H1 (cell line): ENCODE measurements at regions not wholly inside any gene's neighbourhood (a gene's known extent, or its start where the extent isn't known, plus 50 kb on each side); places are given as distances from the start of the nearest gene placed in this dataset.

Experiments used
- CTCF ChIA-PET: fragments of 300-600 bp; sonication (Branson Sonifier 250); formaldehyde crosslinking; loops from one replicate; lab custom pipeline; 2021; ENCODE audit not compliant: partially characterized antibody; lab: Charles Lee
- POLR2A ChIA-PET: fragments of 300-600 bp; sonication (Branson Sonifier 250); formaldehyde crosslinking; loops from one replicate; lab custom pipeline; 2021; ENCODE audit warnings: inconsistent platforms; ENCODE audit not compliant: partially characterized antibody; lab: Charles Lee
- DNase-seq, 2 experiments: peaks; one replicate each; pipeline versions ENCODE4 v3.0.0 to v3.0.0-alpha.2; 2010 to 2022; ENCODE audit warnings: low spot score in 2 of 2, low read depth in 1 of 2, mixed read lengths in 1 of 2
- FAIRE-seq: peaks from 2 replicates; lab custom pipeline; 2011; peaks lifted over from hg19 to GRCh38; lab: Jason Lieb, UNC
- H2AFZ ChIP-seq: 2 replicates; pipeline ENCODE4 v1.8.1; 2012; ENCODE audit warnings: low read length, inconsistent platforms
- H2AK5ac ChIP-seq: 2 replicates; pipeline ENCODE4 v1.6.1; 2013; ENCODE audit warnings: low read depth, low read length
- H2BK120ac ChIP-seq: replicated peaks from 2 replicates; pipeline ENCODE3; 2013; ENCODE audit warnings: low read depth, low read length, inconsistent platforms
- H2BK12ac ChIP-seq: 2 replicates; pipeline ENCODE4 v1.6.1; 2013; ENCODE audit warnings: low read depth, low read length
- H2BK15ac ChIP-seq: 2 replicates; pipeline ENCODE4 v1.6.1; 2013; ENCODE audit warnings: low read length
- H2BK20ac ChIP-seq: 2 replicates; pipeline ENCODE4 v1.6.1; 2013; ENCODE audit warnings: low read length
- H2BK5ac ChIP-seq: 2 replicates; pipeline ENCODE4 v1.6.1; 2013; ENCODE audit warnings: low read depth, low read length
- H3K14ac ChIP-seq: 2 replicates; pipeline ENCODE4 v1.6.1; 2013; ENCODE audit warnings: inconsistent platforms; ENCODE audit not compliant: insufficient read length
- H3K18ac ChIP-seq: 2 replicates; pipeline ENCODE4 v1.6.1; 2013; ENCODE audit warnings: low read length; ENCODE audit errors: extremely low read depth
- H3K23ac ChIP-seq: 2 replicates; pipeline ENCODE4 v1.6.1; 2013; ENCODE audit warnings: inconsistent platforms; ENCODE audit not compliant: insufficient read length
- H3K23me2 ChIP-seq: 2 replicates; pipeline ENCODE4 v1.6.1; 2013; ENCODE audit warnings: low read depth, low read length
- H3K27ac ChIP-seq: 2 replicates; pipeline ENCODE4 v1.6.1; 2011; ENCODE audit warnings: low read depth, low read length, inconsistent platforms
- H3K27me3 ChIP-seq, 4 experiments: replicated peaks in 1 of 4; 1 replicate in 1 of 4; 2 replicates in 3 of 4; pipeline versions ENCODE4 v1.6.1 to v1.8.1; 2011 to 2013; ENCODE audit warnings: low read length in 3 of 4, mild to moderate bottlenecking in 3 of 4, inconsistent platforms in 2 of 4, mixed read lengths in 2 of 4, moderate library complexity in 1 of 4; ENCODE audit not compliant: control insufficient read depth in 3 of 4, insufficient read depth in 3 of 4; ENCODE audit errors: extremely low read depth in 1 of 4
- H3K36me3 ChIP-seq, 4 experiments: 2 replicates each; pipeline versions ENCODE4 v1.6.1 to v1.8.1; 2011 to 2013; ENCODE audit warnings: mild to moderate bottlenecking in 4 of 4, low read length in 3 of 4, moderate library complexity in 2 of 4, control low read depth in 1 of 4, inconsistent platforms in 1 of 4; ENCODE audit not compliant: insufficient read depth in 4 of 4, control insufficient read depth in 2 of 4
- H3K4ac ChIP-seq: replicated peaks from 2 replicates; pipeline ENCODE3; 2013; ENCODE audit warnings: low read length, low read depth, mixed read lengths, inconsistent platforms; ENCODE audit not compliant: insufficient read length
- H3K4me1 ChIP-seq, 4 experiments: replicated peaks in 1 of 4; 1 replicate in 1 of 4; 2 replicates in 3 of 4; pipeline versions ENCODE4 v1.6.1 to v1.8.1; 2011 to 2013; ENCODE audit warnings: low read length in 3 of 4, inconsistent platforms in 2 of 4, mixed read lengths in 1 of 4; ENCODE audit not compliant: insufficient read depth in 4 of 4, control insufficient read depth in 3 of 4
- H3K4me2 ChIP-seq, 2 experiments: 2 replicates each; pipeline versions ENCODE4 v1.6.1 to v1.8.1; 2011 to 2013; ENCODE audit warnings: low read depth in 2 of 2, low read length in 2 of 2, control low read depth in 1 of 2, inconsistent platforms in 1 of 2, mild to moderate bottlenecking in 1 of 2; ENCODE audit not compliant: insufficient read depth in 1 of 2
- H3K4me3 ChIP-seq, 4 experiments: fragments of 200-600, 300-600 bp in 1 of 4; sonication (generic), shearing (Covaris generic), sonication (Bioruptor Twin) in 1 of 4; 2 replicates each; pipeline versions ENCODE4 v1.5.1 to v1.8.1; 2011 to 2016; ENCODE audit warnings: low read length in 4 of 4, low read depth in 3 of 4, control low read depth in 2 of 4, inconsistent platforms in 2 of 4, mild to moderate bottlenecking in 2 of 4, mixed read lengths in 1 of 4, moderate library complexity in 1 of 4; ENCODE audit not compliant: insufficient read depth in 2 of 4; ENCODE audit errors: extremely low read depth in 1 of 4
- H3K56ac ChIP-seq: replicated peaks from 2 replicates; pipeline ENCODE3; 2013; ENCODE audit warnings: low read depth, mild to moderate bottlenecking, mixed read lengths, low read length, inconsistent platforms; ENCODE audit not compliant: insufficient read length
- H3K79me1 ChIP-seq: 2 replicates; pipeline ENCODE4 v1.6.1; 2013; ENCODE audit warnings: low read depth, low read length, control low read depth
- H3K79me2 ChIP-seq, 2 experiments: 2 replicates each; pipeline versions ENCODE4 v1.6.1 to v1.8.1; 2012 to 2013; ENCODE audit warnings: low read length in 2 of 2, mild to moderate bottlenecking in 2 of 2, inconsistent platforms in 1 of 2; ENCODE audit not compliant: insufficient read depth in 2 of 2, control insufficient read depth in 1 of 2
- H3K9ac ChIP-seq, 4 experiments: replicated peaks in 1 of 4; 1 replicate in 1 of 4; 2 replicates in 3 of 4; pipeline versions ENCODE4 v1.6.1 to v1.8.1; 2011 to 2013; ENCODE audit warnings: low read depth in 3 of 4, low read length in 3 of 4, control low read depth in 2 of 4, mild to moderate bottlenecking in 2 of 4, moderate library complexity in 2 of 4, inconsistent platforms in 1 of 4; ENCODE audit errors: extremely low read depth in 1 of 4
- H3K9me3 ChIP-seq, 2 experiments: 2 replicates each; pipeline versions ENCODE4 v1.6.1 to v1.8.1; 2012 to 2013; ENCODE audit warnings: mild to moderate bottlenecking in 2 of 2, moderate library complexity in 2 of 2, control low read depth in 1 of 2, inconsistent platforms in 1 of 2, low read depth in 1 of 2, low read length in 1 of 2, mixed read lengths in 1 of 2; ENCODE audit not compliant: insufficient read depth in 2 of 2
- H4K20me1 ChIP-seq, 2 experiments: replicated peaks in 1 of 2; 2 replicates each; pipeline versions ENCODE3 to v1.8.1; 2011 to 2013; ENCODE audit warnings: inconsistent platforms in 2 of 2, low read length in 2 of 2, mild to moderate bottlenecking in 1 of 2; ENCODE audit not compliant: insufficient read depth in 2 of 2, control insufficient read depth in 1 of 2
- H4K5ac ChIP-seq: 2 replicates; pipeline ENCODE4 v1.6.1; 2013; ENCODE audit warnings: low read length, low read depth, mixed read lengths, inconsistent platforms; ENCODE audit not compliant: insufficient read length
- H4K8ac ChIP-seq: 2 replicates; pipeline ENCODE4 v1.8.0; 2013; ENCODE audit warnings: mild to moderate bottlenecking, moderate library complexity, low read length, inconsistent platforms; ENCODE audit not compliant: insufficient read depth; ENCODE audit errors: extremely low read depth
- H4K91ac ChIP-seq: replicated peaks from 2 replicates; pipeline ENCODE3; 2013; ENCODE audit warnings: low read length, mixed read lengths, inconsistent platforms; ENCODE audit not compliant: insufficient read length
- CBX5 ChIP-seq: fragments of 300-800, 300-1000 bp; sonication (generic); IDR thresholded peaks from 2 replicates; pipeline ENCODE4 v1.7.1; 2016; ENCODE audit warnings: antibody characterized with exemption, low read length, low read depth
- CHD1 ChIP-seq: IDR thresholded peaks from 2 replicates; pipeline ENCODE4 v1.6.1; 2012; ENCODE audit warnings: low read depth, low read length, improper control_type of control experiment
- CHD2 ChIP-seq: IDR thresholded peaks from 2 replicates; pipeline ENCODE4 v1.6.1; 2012; ENCODE audit warnings: low read length, improper control_type of control experiment
- GABPA ChIP-seq: IDR thresholded peaks from 2 replicates; pipeline ENCODE4 v1.6.1; 2011; ENCODE audit warnings: mild to moderate bottlenecking, low read length, moderate library complexity, borderline replicate concordance; ENCODE audit not compliant: insufficient read depth
- HDAC2 ChIP-seq, 2 experiments: fragments of 300-600 bp in 1 of 2; sonication (generic) in 1 of 2; IDR thresholded peaks; 2 replicates each; pipeline ENCODE4 v1.6.1; 2011 to 2012; ENCODE audit warnings: low read depth in 2 of 2, low read length in 2 of 2, mild to moderate bottlenecking in 2 of 2, moderate library complexity in 2 of 2, borderline replicate concordance in 1 of 2, inconsistent platforms in 1 of 2
- JUN ChIP-seq: IDR thresholded peaks from 2 replicates; pipeline ENCODE4 v1.6.1; 2011; ENCODE audit warnings: low read depth, mild to moderate bottlenecking, improper control_type of control experiment, low read length
- KDM4A ChIP-seq: IDR thresholded peaks from one replicate; pipeline ENCODE4 v1.7.1; 2012; ENCODE audit warnings: low read depth, mild to moderate bottlenecking, moderate library complexity, low read length, inconsistent platforms; ENCODE audit not compliant: severe bottlenecking
- NRF1 ChIP-seq: IDR thresholded peaks from 2 replicates; pipeline ENCODE4 v1.6.1; 2011; ENCODE audit warnings: mild to moderate bottlenecking, low read depth, low read length, improper control_type of control experiment
- RBBP5 ChIP-seq: IDR thresholded peaks from 2 replicates; pipeline ENCODE4 v1.7.1; 2012; ENCODE audit warnings: low read depth, mild to moderate bottlenecking, inconsistent platforms, low read length, moderate library complexity, borderline replicate concordance
- SIX5 ChIP-seq: IDR thresholded peaks from 2 replicates; pipeline ENCODE4 v1.6.1; 2011; ENCODE audit warnings: mild to moderate bottlenecking, low read depth, low read length
- SP1 ChIP-seq: IDR thresholded peaks from 2 replicates; pipeline ENCODE4 v1.6.1; 2011; ENCODE audit warnings: low read depth, low read length
- SUZ12 ChIP-seq: fragments of 200-600 bp; sonication (generic); IDR thresholded peaks from 2 replicates; pipeline ENCODE4 v1.6.1; 2012; ENCODE audit warnings: mild to moderate bottlenecking, inconsistent platforms, low read length, moderate library complexity, mixed read lengths
- TAF7 ChIP-seq: optimal IDR thresholded peaks from 2 replicates; pipeline ENCODE3; 2011; ENCODE audit warnings: low read depth, mild to moderate bottlenecking, inconsistent platforms, low read length, moderate library complexity, borderline replicate concordance
- TBP ChIP-seq: IDR thresholded peaks from 2 replicates; pipeline ENCODE4 v1.6.1; 2011; ENCODE audit warnings: low read depth, low read length, improper control_type of control experiment
- TEAD4 ChIP-seq: IDR thresholded peaks from 2 replicates; pipeline ENCODE4 v1.6.1; 2012; ENCODE audit warnings: low read depth, low read length, inconsistent platforms, mixed read lengths

GRCh38 chr6:140559458-140559857 lies 1185.0 kb upstream of the CITED2 start:
- H3K79me2 ChIP-seq: no peaks in the 10 kb centered on the region
- FAIRE-seq: no peak
- H2BK20ac ChIP-seq: no peak overlapping the region
- H2AK5ac ChIP-seq: no peak overlapping the region
- no peak overlapping the region for H3K4me3 ChIP-seq
- H4K5ac ChIP-seq: no peak overlapping the region
- H4K20me1 ChIP-seq: no peaks in the 10 kb centered on the region
- H3K23ac ChIP-seq: no peak overlapping the region
- H3K9ac ChIP-seq: no peak overlapping the region
- no peak overlapping the region for H2BK12ac ChIP-seq
- H3K27me3 ChIP-seq: no peaks in the 10 kb centered on the region
- ChIA-PET POLR2A (no interaction called here), CTCF (no interaction called here)
- H2AFZ ChIP-seq: no peak overlapping the region
- H3K14ac ChIP-seq: no peak overlapping the region
- H3K4me2 ChIP-seq: no peak overlapping the region
- H3K36me3 ChIP-seq: no peaks in the 10 kb centered on the region
- no peak overlapping the region for H3K27ac ChIP-seq
- no peak overlapping the region for H4K8ac ChIP-seq
- H2BK15ac ChIP-seq: no peak overlapping the region
- H3K23me2 ChIP-seq: no peaks in the 10 kb centered on the region
- H3K79me1 ChIP-seq: no peaks in the 10 kb centered on the region
- no peak overlapping the region for H2BK5ac ChIP-seq
- H4K91ac ChIP-seq: no peak overlapping the region
- H3K18ac ChIP-seq: no peak overlapping the region
- no peak for DNase-seq
- no peak overlapping the region for H3K56ac ChIP-seq
- no peaks in the 10 kb centered on the region for H3K4me1 ChIP-seq
- no peak overlapping the region for H3K4ac ChIP-seq
- H3K9me3 ChIP-seq: no peaks in the 10 kb centered on the region
- H2BK120ac ChIP-seq: no peak overlapping the region
- TF ChIP-seq JUN (no peak), HDAC2 (IDR thresholded peaks at IDR 0.05; ENCODE audit: borderline replicate concordance in 1 of 2, low read depth in 2 of 2, low read length in 2 of 2) (no peak), CHD2 (no peak), NRF1 (no peak), TEAD4 (no peak), GABPA (no peak), SP1 (no peak), SUZ12 (no peak), SIX5 (no peak), CBX5 (no peak), TAF7 (no peak), TBP (no peak), RBBP5 (no peak), KDM4A (no peak), CHD1 (no peak)
